ENCODE measurements at regions not wholly inside any gene's neighbourhood (a gene's known extent, or its start where the extent isn't known, plus 50 kb on each side); places are given as distances from the start of the nearest gene placed in this dataset.
"Not testable (repeated sequence)": the region's sequence is repeated elsewhere in the genome, so short reads cannot be mapped to it uniquely, and the experiment has no call there.

GRCh38 chr9:22815246-22815645 lies 368.6 kb downstream of the DMRTA1 start:
- no peak for DNase-seq (ENCODE audit: extremely low read depth, low read depth)
- no peak for TF ChIP-seq CTCF (IDR thresholded peaks at IDR 0.05; ENCODE audit: low read depth, low read length)

- no peak for TF ChIP-seq CTCF (IDR thresholded peaks at IDR 0.05; ENCODE audit: low read depth, low read length)
- DNase-seq (ENCODE audit: extremely low read depth, low read depth), result no peak
These were observed 370.6 kb downstream of the DMRTA1 start for GRCh38 chr9:22817181-22817580.

- no peak for DNase-seq (ENCODE audit: extremely low read depth, low read depth)
- no peak for TF ChIP-seq CTCF (IDR thresholded peaks at IDR 0.05; ENCODE audit: low read depth, low read length)
These were observed 382.6 kb downstream of the DMRTA1 start for GRCh38 chr9:22829236-22829635.

GRCh38 chr9:22838266-22838665 lies 391.6 kb downstream of the DMRTA1 start:
- TF ChIP-seq CTCF (IDR thresholded peaks at IDR 0.05; ENCODE audit: low read depth, low read length), result no peak

GRCh38 chr9:22840641-22841040 lies 394.0 kb downstream of the DMRTA1 start:
- no peak for DNase-seq (ENCODE audit: extremely low read depth, low read depth)
- TF ChIP-seq CTCF (IDR thresholded peaks at IDR 0.05; ENCODE audit: low read depth, low read length), result no peak

More at GRCh38 chr9:22838266-22838665, 391.6 kb downstream of the DMRTA1 start:
- no peak for DNase-seq (ENCODE audit: extremely low read depth, low read depth)

GRCh38 chr9:22845243-22845642 lies 398.6 kb downstream of the DMRTA1 start:
- not testable (repeated sequence) for DNase-seq (ENCODE audit: extremely low read depth, low read depth)

- no peak for TF ChIP-seq CTCF (IDR thresholded peaks at IDR 0.05; ENCODE audit: low read depth, low read length)
- no peak for DNase-seq (ENCODE audit: extremely low read depth, low read depth)
These were observed 409.4 kb downstream of the DMRTA1 start for GRCh38 chr9:22855980-22856379.

GRCh38 chr9:22857316-22857715 lies 410.7 kb downstream of the DMRTA1 start:
- TF ChIP-seq CTCF (IDR thresholded peaks at IDR 0.05; ENCODE audit: low read depth, low read length), result no peak
- DNase-seq (ENCODE audit: extremely low read depth, low read depth), result no peak
